SK-MEL-5 (cell line): ENCODE measurements at regions not wholly inside any gene's neighbourhood (a gene's known extent, or its start where the extent isn't known, plus 50 kb on each side); places are given as distances from the start of the nearest gene placed in this dataset.
A peak's percentile ranks its signal among the peaks of the same experiment; 100 is the strongest.
"Not testable (repeated sequence)": the region's sequence is repeated elsewhere in the genome, so short reads cannot be mapped to it uniquely, and the experiment has no call there.

ENCODE experiments used
- DNase-seq: peaks from one replicate; pipeline ENCODE4 v3.0.0-alpha.2; 2016; ENCODE audit warnings: low read depth, low spot score
- in situ Hi-C: cut with HindIII; loops from 2 replicates; pipeline ENCODE4 v1.10.0; 2016; ENCODE audit warnings: low sequenced_read_pairs, high pct_unique_total_duplicates, low pct_unique_long_range_greater_than_20kb

DNA sequence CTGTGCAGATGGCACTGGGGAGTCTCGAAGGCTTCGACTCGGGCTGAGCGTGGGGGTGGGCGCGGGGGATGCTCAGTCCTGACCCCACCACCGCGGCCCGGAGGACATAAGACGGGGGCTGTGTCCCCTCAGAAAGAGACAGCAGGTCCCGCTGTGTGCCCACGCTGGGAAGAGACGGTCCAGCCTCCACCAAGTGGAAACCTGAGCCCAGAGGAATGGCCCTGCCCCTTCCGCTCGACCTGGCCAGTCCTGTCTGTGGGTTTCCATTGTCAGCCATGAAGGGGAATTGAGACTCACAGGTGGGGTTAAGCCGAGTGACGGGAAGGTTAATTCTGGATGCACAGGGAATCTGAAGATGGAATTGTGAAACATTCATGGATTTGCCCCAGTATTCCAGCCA lies 442.7 kb downstream of the PREX1 start:
- DNase-seq, result no peak
- in situ Hi-C loops, result no loop called here

DNA sequence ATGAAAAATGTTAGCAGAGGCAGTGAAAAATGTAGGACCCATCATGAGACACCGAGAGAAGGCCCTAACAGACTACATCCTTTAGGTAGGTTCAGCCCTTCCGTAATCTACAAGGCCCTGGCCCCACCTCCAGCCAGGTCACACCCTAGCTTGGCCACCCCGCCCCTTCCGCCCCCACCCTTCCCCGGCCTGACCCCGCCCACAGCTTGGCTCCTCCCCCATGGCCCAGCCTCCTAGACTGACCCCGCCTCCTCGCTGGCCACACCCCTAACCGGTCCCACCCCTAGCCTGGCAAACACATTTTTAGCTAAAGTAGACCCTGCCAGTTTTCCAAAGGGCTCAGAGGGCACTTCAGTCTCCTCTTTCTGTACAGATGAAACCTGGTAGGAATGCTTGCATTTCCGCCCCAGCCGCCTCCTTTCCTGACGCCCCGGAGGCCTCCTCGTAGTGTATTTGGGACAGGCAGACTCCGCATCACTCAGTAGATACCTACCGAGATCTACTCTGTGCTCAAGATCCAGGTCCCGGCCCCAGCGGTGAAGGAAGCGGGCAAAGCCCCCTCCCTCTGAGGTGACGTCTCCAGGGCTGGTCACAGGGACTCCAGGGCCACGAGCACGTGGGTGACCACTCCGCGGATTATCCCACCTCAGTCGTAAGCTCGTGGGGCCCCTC lies 443.5 kb downstream of the PREX1 start:
- in situ Hi-C loops, result no loop called here
- DNase-seq, result peak; percentile 41

DNA sequence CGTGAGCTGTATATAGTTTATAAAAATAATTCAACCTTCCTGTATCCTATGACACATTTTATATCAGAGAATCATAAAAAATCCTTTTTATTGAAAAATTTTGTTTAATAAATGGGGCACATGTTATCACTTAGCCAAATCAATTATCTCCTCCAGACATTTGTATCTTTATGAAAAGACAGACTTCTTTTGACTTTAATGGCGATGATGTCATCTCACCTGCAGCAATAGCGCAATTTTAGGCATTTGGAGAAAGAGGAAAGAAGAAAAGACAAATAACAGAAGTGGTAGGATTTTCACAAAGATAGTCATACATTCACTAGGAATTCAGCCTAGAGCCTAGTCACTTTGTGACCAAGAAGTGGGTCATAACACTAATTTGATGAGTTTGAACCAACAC lies 444.5 kb downstream of the PREX1 start:
- in situ Hi-C loops, result no loop called here
- DNase-seq, result no peak

DNA sequence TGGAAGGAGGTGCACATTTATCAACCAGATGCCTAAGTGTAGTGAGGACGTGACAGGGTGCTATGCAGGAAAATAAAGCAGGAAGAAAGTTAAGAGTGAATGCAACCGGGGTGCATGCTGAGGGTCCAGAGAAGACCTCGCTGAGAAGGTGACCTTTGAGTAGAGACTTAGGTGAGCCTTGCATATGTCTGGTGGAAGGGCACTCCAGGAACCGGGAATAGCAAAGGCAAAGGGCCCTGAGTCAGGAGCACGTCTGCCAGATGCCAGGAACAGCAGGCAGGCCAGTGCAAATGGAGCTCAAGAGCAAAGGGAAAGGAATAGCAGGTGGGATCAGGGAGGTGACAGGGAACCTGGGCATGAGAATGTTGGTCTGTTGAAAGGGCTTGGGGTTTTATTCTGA lies 445.5 kb downstream of the PREX1 start:
- DNase-seq, result no peak
- in situ Hi-C loops, result no loop called here

DNA sequence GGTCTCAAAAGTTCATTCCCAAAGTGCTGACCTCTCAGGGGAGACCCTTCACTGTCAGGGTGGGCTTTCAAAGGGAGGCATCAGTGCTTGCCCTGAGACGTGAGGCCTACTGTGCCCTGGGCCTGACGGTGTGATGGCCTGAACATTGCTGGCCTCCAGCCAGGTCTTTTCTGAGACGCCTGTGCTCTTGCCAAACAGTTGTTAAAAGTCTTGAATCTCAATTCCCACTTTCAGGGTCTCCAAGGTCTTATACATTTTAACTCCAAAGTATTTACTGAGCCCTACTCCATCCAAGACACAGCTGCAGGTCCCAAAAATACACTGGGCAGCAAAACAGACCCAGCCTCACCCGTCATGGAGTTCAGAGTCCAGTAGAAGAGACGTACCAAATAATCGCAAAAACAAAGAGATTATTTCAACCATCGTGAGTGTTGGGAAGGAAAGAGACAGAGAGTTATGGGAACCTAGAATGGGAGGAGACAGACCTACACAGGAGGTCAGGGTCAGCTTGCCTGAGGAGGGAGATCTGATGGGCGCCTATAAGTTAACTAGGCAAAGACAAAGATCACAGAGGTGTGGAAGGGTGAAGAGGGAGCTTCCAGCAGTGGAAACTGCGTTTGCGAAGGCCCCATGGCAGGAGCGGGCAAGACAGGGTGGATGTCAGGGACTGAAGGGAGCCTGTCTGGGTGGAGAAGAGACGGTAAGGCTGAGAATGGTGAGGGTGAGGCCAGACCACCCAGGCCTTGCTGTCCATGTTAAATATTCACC lies 446.3 kb downstream of the PREX1 start:
- in situ Hi-C loops, result no loop called here
- DNase-seq, result no peak

DNA sequence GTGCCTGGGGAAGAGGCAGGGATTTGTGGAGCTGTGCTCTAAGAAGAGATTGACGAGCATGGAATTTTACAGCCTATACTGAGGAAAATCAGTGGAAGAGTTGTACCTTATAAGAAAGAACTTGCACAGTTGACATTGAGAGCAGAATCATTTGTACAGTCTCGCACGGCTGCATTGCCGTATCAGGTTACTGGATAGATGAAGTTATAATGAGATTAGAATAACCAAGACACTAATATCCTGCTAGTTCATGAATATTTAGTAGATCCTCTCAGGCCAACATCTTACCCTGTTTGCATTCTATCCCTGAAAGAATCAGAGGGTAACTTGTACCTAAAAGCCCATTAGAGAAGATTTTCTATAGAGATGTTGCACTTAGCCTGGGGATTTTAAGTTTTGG lies 447.1 kb downstream of the PREX1 start:
- DNase-seq, result no peak
- in situ Hi-C loops, result no loop called here

DNA sequence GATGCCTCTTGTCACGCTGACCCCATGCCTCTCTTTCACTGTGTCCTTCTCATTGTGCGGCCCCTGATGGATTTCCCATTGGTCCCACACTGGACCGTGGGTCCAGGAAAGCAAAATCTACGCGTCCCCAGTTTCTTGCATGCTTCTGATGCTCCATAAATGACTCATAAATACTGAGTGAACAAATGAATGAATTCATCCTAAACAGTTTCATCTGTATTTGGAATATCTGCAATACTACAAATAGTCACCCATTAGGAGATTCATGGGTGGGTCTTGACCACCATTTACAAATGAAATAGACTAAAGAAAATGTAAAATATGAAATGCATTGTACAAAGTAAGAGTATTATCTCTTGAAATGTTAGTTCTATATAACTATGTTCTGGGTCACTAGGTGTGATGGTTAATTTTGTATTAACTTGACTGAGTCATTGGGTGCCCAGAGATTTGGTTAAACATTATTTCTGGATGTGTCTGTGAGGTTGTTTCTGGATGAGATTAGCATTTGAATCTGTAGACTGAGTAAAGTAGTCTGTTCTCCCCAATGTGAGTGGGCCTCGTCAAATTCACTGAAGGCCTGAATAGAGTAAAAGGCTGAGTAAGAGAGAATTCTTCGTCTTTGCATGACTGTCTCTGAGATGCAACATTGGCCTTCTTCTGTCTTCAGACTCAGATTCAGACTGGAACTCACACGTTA lies 448.7 kb downstream of the PREX1 start:
- no peak for DNase-seq

DNA sequence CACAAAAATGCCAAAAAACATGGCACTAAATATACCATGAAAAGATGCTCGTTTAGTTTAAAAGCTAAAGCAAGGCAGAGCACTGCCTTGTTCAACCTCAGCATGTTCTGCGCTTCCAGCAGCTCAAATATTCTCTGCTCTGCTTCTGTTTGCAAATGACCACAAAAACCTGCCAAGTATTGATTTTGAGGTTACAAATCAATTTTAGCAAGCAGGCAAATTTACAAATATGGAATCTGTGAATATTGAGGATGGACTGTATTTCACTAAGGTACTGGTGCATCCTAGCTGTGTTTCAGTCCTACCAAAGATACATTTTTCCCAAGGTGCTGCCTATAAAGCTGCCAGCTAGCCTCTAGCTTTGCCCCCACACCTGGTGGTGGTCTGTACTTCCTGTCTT lies 449.9 kb downstream of the PREX1 start:
- in situ Hi-C loops, result no loop called here
- no peak for DNase-seq

More for the DNA sequence above, 448.7 kb downstream of the PREX1 start:
- in situ Hi-C loops, result no loop called here

DNA sequence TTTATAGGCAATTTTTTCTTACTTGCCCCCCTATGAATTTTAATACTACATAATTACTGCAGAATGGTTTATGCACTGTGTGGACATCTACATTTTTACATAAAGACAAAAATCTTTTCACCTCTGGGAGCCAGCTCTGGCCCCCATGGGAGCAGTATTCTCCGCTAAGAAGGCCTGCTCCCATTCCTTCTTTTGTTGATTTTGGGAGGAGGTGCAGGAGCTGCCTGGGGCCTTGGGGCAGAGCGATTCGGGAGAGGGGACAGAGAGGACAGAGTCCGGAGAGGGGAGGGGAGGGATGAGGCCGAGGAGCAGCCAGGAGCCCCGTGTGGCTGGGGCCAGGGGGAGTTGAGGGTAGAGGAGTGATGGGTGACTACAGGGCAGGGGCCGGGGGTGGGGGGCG lies 452.0 kb downstream of the PREX1 start:
- no peak for DNase-seq
- in situ Hi-C loops, result no loop called here

DNA sequence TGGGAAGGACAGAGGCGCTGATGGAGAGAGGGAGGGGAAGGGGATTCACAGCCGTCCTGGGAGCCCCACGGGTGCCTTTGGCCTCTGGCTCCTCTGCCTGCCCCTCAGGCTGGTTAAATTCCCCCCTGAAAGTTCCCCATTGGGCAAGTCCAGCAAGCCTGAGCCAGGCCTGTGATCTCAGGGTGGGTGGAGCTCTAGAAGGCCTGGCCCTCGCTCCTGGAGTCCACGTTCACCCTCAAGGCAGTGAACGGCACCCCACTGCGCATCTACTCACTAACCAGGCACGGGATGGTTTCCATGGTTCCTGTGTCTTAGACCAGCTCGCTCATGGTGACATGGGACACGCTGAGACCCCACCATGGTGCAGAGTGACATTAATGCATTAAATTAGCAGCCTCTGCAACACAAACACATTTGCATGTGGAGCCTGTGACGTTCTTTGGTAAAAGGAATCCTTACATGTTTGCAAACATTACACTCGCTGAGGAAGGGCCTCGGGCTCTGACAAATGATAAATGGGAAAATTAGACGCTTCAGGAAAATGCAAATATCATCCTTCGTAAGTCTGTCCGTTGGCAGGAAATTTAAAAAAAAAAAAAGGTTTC lies 452.7 kb downstream of the PREX1 start:
- in situ Hi-C loops, result no loop called here
- no peak for DNase-seq

DNA sequence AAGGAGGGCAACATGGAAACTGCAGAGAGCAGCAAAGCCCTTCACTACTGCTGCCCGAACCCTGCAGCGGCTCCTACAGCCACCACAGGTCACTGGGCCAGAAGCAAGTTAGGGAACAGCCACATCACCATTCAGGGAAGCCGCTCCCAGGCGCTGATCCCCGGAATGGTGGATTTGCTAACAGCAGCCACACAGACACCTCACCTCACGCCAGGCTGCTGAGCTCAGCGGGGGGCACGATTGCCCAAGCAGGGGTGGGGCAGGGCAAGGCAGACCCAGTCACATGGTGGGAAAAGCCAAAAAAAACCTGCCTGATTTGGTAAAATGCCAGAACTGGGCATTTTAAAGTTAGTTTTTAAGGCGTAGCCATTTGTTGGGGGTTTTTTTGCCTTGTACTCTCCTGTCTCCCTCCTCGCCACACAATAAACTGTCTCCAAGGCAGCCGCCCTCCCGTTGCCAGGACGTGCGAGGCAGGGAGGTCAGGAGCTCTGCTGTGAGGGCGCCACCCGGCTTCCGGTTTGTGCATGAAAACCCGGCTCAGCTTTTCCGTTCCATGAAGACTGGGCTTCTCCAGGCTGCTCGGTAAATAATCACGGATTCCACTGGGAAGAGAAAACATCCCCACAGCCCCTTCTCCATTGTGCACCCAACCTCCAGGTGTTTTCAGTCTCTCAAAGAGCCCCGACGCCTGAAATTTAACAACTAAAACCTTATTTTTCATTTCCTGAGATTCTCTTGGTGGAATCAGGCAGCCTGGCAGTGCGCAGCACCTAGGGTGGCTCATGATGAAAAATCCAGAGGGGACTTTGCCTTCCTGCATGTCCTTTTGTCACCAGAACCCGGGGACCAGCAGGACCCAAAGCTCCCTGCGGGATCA lies 453.5 kb downstream of the PREX1 start:
- DNase-seq, in situ Hi-C loops: not testable (repeated sequence)

DNA sequence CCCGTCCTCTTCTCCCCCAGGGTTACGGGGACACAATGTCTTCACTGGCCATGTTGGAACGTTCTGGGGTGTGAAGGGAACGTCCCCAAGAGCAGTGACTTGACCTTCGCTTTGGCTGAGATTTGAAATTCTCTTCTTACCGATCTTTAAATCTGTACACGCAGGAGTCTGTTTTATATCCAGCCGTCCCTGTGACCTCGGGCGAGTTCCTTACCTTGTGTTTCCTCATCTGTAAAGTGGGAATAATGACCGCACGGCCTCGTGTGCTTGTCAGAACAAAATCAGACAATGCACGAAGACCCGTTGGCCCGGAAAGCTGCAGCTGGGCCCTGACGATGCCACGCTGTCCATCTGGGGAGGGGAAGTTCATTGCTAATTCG lies 454.3 kb downstream of the PREX1 start:
- in situ Hi-C loops, result no loop called here
- no peak for DNase-seq

DNA sequence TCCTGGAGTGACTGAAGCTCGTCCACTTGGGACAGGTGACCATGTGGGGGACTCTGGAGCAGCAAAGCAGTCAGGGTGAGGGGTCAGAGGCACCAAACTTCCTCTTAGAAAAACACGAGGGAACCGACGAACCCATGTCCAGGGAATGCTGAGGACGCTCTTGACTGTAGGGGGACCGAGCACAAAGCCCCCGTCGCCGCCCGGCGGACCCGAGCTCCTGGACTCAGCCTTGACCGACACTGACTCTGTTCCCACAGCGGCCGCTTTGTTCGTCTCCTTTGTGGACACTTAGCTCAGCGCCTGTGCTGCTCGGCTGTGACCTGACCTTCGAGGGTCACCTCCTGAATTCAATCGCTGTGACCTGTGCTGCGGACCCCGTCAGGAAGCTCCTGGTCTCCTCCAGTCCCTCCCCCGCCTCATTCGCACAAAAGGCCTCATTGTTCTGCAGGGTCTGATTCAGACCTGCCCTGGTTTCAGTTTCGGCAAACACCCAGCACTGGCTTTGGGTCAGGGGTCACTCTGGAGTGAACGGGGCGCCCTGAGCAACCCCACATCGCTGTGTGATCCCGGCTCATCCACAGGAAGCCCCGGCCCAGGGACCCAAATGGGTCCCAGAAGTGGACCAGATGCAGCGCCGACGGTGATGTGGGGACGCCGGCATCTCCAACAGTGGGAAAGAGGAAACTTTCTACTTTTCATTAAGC lies 454.8 kb downstream of the PREX1 start:
- peak; percentile 35 for DNase-seq
- in situ Hi-C loops, result not testable (repeated sequence)

DNA sequence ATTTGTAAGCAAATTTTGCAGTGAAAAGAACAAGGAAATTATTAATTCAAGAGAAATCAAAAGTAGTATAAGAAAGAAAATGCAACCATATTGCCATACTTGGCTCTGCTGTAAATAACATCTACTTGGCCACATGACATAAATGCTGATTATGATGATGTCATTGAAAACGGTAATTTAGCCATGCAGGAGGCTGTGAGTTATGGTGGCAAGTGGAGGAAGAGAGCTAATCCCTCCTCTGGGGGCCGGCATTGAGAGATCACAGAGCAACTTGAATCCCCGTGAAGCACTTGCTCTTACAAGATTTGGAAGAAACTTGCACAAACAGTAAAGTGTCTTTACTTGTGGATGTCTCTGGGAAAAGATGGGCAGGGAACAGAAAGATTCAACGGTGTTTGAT lies 456.6 kb downstream of the PREX1 start:
- DNase-seq, result no peak
- in situ Hi-C loops, result no loop called here

DNA sequence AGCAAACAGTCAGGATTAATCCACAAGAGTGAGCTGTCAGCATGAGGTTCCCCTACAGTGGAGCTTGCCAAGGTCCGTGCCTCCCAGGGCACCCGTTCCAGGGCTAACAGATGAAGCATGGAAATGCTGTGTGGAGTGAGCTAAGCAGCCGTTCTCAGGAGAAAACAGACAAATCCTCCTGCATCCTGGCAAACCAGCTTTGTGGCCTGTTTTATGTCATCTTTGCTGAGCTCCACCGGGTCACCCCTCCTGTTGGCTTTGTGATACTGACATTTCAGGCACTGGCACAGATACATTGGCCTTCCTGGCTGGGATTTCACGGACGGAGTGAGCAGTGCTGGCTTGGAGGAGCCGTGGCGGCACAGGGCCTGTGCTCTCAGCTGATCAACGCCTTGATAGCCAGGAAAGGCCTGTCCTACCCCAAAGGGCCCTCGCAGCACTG lies 459.2 kb downstream of the PREX1 start:
- in situ Hi-C loops, DNase-seq: not testable (repeated sequence)

DNA sequence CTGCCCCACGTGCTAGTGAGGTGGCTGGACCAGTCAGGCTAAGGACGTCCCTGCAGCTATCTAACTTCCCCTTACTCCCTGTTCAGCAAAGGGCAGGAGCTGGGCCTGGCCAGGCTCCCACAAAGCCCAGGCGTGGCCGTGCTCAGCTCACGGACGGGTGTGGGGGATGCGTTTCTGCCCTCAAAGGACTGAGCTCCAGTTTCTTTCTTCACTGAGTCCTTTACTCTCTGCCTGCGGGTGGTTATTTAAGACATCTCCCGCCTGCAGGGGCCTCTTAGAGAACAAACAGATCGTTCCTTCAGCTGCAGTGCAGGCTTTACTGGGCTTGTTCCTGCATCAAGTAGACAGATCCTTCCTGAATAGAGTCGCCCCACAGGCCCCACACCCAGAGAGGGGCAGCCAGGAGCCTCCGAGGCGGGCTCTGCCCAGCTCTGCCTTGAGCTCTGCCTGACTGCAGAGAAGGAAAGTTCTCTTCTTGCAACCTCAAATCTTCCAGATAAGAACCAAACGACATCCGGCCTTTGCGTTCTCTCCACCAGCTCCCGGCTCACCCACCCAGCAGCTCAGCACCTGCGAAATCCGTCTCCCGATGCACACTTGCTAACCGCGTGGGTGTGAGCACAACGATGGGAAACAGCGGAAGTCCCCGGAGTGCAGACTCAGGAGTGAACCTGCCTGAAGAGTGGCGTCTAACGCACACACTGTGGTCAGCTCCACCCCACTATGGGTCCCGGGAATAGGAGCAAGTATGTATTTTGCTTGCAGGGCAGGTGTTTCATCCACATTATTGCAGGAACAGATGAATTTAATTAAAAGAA lies 460.0 kb downstream of the PREX1 start:
- in situ Hi-C loops, DNase-seq: not testable (repeated sequence)
